ENCODE measurements at regions not wholly inside any gene's neighbourhood (a gene's known extent, or its start where the extent isn't known, plus 50 kb on each side); places are given as distances from the start of the nearest gene placed in this dataset.

GRCh38 chr1:218611916-218612585, 266.9 kb downstream of the TGFB2 start:
- no peaks in the 10 kb centered on the region for H3K4me1 Mint-ChIP-seq (ENCODE audit: low read depth, unreplicated experiment)

GRCh38 chr1:218613105-218613504, 268.0 kb downstream of the TGFB2 start:
- no peaks in the 10 kb centered on the region for H3K9me3 Mint-ChIP-seq (ENCODE audit: unreplicated experiment)
- H3K4me1 Mint-ChIP-seq (ENCODE audit: low read depth, unreplicated experiment), result no peaks in the 10 kb centered on the region
- H3K36me3 Mint-ChIP-seq (ENCODE audit: unreplicated experiment), result peaks cover 5% of the 10 kb centered on the region
- no peak overlapping the region for H3K4me3 Mint-ChIP-seq (ENCODE audit: unreplicated experiment)
- peaks cover 1% of the 10 kb centered on the region for H3K27me3 Mint-ChIP-seq (ENCODE audit: unreplicated experiment)
- no peak for TF ChIP-seq CTCF (IDR thresholded peaks at IDR 0.05; ENCODE audit: partially characterized antibody, unreplicated experiment)
- no peak overlapping the region for H3K27ac Mint-ChIP-seq (ENCODE audit: unreplicated experiment)
- no peak for DNase-seq

More at GRCh38 chr1:218611916-218612585, 266.9 kb downstream of the TGFB2 start:
- H3K4me3 Mint-ChIP-seq (ENCODE audit: unreplicated experiment), result no peak overlapping the region
- TF ChIP-seq CTCF (IDR thresholded peaks at IDR 0.05; ENCODE audit: partially characterized antibody, unreplicated experiment), result no peak
- H3K27ac Mint-ChIP-seq (ENCODE audit: unreplicated experiment), result no peak overlapping the region
- DNase-seq, result no peak
- H3K36me3 Mint-ChIP-seq (ENCODE audit: unreplicated experiment), result peaks cover 5% of the 10 kb centered on the region
- H3K9me3 Mint-ChIP-seq (ENCODE audit: unreplicated experiment), result no peaks in the 10 kb centered on the region
- peaks cover 1% of the 10 kb centered on the region for H3K27me3 Mint-ChIP-seq (ENCODE audit: unreplicated experiment)

GRCh38 chr1:218614031-218614430, 268.9 kb downstream of the TGFB2 start:
- Mint-ChIP-seq H3K9me3 (ENCODE audit: unreplicated experiment) (no peaks in the 10 kb centered on the region), H3K4me3 (ENCODE audit: unreplicated experiment) (no peak overlapping the region), H3K36me3 (ENCODE audit: unreplicated experiment) (no peaks in the 10 kb centered on the region), H3K27ac (ENCODE audit: unreplicated experiment) (no peak overlapping the region), H3K27me3 (ENCODE audit: unreplicated experiment) (no peaks in the 10 kb centered on the region), H3K4me1 (ENCODE audit: low read depth, unreplicated experiment) (no peaks in the 10 kb centered on the region)
- no peak for TF ChIP-seq CTCF (IDR thresholded peaks at IDR 0.05; ENCODE audit: partially characterized antibody, unreplicated experiment)
- DNase-seq, result no peak

- no peak overlapping the region for H3K4me3 Mint-ChIP-seq (ENCODE audit: unreplicated experiment)
- no peaks in the 10 kb centered on the region for H3K4me1 Mint-ChIP-seq (ENCODE audit: low read depth, unreplicated experiment)
- DNase-seq, result no peak
- H3K27me3 Mint-ChIP-seq (ENCODE audit: unreplicated experiment), result no peaks in the 10 kb centered on the region
- H3K9me3 Mint-ChIP-seq (ENCODE audit: unreplicated experiment), result no peaks in the 10 kb centered on the region
- H3K27ac Mint-ChIP-seq (ENCODE audit: unreplicated experiment), result no peak overlapping the region
- no peaks in the 10 kb centered on the region for H3K36me3 Mint-ChIP-seq (ENCODE audit: unreplicated experiment)
- no peak for TF ChIP-seq CTCF (IDR thresholded peaks at IDR 0.05; ENCODE audit: partially characterized antibody, unreplicated experiment)
These were observed 271.5 kb downstream of the TGFB2 start for GRCh38 chr1:218616681-218617080.

- Mint-ChIP-seq H3K27ac (ENCODE audit: unreplicated experiment) (no peak overlapping the region), H3K9me3 (ENCODE audit: unreplicated experiment) (no peaks in the 10 kb centered on the region), H3K4me1 (ENCODE audit: low read depth, unreplicated experiment) (no peaks in the 10 kb centered on the region), H3K4me3 (ENCODE audit: unreplicated experiment) (no peak overlapping the region), H3K36me3 (ENCODE audit: unreplicated experiment) (no peaks in the 10 kb centered on the region), H3K27me3 (ENCODE audit: unreplicated experiment) (no peaks in the 10 kb centered on the region)
- DNase-seq, result no peak
- no peak for TF ChIP-seq CTCF (IDR thresholded peaks at IDR 0.05; ENCODE audit: partially characterized antibody, unreplicated experiment)
These were observed 272.9 kb downstream of the TGFB2 start for GRCh38 chr1:218617986-218618385.
